GDM1 (cell line): ENCODE measurements at regions not wholly inside any gene's neighbourhood (a gene's known extent, or its start where the extent isn't known, plus 50 kb on each side); places are given as distances from the start of the nearest gene placed in this dataset.

ENCODE experiments used
- DNase-seq: peaks from one replicate; lab custom pipeline; 2025; lab: John Stamatoyannopoulos, UW

DNA sequence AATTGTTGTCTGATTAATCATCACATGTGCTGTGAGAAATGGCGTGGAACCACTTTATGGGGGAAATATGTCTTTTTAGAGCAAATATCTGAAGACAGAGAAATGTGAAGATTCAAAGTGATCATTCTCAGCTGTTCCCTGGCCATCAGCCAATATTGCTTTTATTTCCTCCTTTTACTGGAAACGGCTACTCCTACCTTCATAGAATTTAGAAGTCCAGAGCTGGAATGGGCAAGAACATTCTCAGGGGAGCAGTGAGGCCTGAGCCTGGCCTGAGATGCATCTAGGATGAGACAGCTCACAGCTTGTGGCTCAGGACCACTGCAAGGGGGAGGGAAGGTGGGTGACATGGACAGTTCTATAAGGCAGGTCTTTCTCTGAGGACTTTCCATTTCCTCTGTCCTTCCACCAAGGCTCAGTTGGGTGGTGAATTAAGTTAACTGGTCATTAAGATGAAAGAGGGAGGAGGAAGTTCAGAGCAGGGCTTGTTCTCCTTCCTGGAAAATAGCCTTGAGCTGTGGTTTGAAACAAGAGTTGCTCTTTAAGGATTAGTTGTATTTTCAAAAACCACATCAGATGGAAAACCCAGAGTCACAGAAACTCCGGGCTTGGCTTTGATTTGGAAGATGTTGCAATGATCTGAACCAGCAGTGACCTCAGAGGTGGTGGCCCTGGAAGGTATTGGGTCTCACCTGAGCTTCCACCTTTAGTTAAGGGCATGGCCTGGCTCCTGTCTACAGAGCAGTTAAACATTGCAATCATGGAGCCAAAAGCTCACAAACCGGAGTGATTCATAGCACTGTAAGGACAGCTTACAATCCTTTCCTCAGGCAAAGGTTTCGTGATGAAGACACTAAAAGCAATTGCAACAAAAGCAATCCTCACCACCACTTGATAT is 144.3 kb downstream of the VAPA start:
- DNase-seq, result no peak

DNA sequence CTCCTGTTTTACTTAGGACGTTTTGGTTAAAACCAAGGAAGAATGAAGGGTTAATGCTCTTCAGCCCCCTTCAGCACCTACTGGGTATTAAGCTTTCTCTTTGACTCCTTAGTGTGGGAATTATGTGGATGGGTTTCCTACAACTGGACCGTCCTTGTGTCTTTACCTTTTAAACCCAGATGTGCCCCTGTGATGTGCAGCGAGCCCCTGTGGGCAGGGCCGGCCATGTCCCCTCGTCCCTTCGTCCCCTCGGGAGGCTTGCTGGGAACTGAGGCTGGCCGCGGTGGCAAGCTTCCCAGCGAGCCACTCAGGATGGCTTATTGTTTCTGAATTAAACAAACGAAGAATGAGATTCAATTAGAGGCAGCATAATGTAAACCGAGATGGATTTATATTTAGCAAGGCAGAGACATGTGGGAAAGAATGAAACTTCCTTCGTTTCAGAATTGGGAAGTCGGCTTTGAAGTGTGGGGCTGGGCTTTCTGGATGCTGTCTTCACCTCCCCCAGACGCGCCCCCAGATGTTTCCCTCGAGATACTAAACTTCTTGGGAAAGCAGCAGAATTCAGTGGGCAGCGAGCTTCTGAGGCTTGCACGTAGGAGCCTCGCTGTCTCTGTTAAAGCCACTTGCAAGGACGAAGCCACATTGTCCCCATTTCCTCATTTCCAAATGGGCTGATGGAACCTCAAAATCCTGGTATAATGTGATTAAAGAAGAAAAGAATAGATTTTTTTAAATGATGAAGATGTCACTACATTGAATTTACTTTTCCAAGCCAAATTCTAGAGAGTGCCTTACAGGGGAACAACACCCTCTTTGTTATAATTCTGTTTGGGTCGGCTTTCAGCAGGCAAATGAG is 146.0 kb downstream of the VAPA start:
- DNase-seq, result no peak

DNA sequence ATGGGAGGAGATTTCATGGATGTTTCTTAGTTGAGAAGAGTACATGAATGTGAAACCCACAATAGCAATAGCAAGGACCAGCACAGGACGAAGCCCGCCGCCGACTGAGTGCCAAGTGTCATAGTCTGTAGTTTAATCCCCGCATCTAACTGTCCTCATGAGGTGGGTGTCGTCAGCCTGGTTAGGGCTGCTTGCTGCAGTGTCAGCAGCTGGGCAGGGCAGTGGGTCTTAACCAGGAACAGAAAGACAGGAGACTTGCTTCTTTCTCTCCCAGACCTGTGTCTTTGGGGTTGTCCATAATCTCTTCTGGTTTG is 146.6 kb downstream of the VAPA start:
- DNase-seq, result no peak

DNA sequence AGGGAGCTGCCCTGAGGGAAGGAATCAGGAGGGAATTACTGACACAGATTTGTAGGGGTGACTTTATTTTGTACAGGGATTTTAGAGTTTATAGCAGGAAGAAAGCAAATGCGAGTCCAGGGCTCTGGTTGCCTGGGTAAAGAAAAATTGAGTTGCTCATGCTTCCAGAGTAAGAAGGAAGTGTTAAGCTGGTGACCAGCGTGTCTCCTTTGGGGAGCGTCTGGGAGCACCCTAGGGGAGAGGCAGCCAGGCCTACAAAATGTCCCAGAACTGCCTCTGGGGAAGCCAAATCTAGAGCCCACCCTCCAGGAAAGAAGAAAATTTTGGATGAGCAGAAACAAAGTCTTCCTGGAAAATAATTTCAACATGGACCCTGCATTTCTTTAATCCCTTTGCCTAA is 147.0 kb downstream of the VAPA start:
- DNase-seq, result no peak

DNA sequence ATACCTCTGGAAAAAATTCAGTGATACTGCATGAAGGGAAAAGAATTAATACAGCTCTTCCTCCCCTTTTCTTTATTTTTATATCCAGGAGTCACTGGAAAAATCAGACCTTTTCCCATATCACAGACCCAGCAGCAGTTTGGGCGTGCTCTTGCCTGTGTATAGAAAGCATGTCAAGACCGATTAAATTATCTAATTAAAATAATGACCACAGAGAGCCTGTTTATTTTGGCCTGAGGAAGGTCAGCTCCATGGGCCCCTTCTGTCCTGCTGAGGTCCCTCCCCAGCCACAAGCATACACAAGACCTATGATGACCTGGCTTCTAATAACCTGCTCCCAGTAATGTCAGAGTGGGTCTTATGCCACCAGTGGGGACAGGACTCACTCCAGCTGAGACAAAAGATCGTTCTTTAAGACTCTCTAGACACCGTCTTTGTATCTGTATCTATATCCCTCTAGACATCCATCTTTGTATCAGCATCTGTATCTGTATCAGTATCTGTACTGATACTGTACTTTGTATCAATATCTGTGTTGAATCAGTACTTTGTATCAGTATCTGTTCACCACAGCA is 147.8 kb downstream of the VAPA start:
- no peak for DNase-seq

DNA sequence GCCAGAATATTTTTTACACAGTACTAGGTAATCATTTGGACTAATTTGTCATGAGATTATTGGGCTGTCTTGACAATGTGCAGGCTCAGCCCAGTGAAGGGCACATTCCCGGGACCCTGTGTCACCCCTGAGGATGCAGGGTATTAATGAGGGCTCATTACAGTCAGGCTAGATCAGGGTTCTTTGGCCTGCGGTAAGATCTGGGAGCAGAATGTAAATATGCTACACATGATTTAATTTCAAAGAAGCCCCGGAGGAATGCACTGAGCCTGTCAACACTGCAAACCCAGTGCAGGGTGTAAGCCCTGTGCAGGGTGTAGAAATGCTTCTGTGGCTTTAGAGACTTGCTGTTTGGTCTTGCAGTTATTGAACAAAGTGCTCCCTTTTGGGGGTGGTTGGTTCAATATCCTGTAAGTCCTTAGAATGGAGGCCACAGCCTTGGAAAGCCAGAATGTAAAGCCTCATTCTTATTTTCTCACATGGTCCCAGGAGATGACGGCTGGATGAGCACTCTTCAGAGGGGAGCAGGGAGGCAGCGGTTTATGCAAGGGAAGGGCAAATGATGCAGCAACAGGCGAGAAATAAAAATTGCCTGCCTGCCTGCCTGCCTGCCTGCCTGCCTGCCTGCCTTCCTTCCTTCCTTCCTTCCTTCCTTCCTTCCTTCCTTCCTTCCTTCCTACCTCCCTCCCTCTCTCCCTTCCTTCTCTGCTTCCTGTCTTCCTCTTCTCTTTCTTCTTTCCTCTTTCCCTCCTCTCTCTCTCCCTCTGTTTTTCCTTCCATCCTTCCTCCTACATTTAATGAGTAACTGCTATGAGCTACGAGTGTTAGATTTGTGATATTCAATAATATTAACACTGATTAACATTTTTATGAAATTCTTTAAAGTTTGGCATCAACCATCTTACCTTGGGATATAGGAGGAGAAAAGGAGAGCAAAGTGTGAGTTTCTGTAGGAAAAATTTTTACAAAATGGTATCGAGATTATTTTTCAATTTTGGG is 148.8 kb downstream of the VAPA start:
- DNase-seq, result no peak

DNA sequence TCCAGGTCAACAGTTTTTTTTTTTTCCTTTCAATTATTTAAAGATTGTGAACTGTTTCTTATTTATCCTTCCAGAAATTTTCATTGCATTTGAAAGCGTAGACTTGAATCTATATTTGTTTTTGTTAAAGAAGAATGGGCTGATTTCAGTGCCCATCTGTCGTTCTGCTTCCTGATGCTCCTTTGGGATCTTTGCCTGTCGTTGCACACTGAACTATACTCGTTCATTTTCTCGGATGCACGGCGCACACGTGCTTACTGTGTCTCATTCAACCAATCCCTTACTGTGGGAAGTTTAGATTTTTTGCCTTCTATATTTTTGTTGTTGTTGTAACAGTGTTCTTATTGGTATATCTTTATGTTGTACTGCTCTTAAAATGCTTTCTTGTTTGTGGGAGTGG is 149.7 kb downstream of the VAPA start:
- no peak for DNase-seq

DNA sequence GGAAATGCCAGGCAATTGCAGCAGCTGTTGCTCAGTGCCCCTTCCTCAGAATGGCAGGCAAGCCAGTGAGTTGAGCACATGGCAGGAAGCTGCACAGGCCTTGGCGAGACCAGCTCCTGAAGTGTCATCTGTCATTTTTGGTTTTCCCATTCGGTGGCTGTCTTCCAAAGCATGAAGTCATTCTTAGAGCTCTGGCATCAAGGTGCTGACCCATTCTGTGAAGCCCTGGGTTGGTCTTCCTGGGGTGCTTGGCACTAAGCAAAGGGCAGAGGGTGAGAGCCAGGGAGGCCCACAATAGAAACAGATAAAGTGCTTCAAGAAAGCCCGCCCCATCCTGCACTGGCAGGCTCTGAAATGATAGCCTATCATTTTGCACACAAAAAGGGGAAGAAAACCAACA is 150.5 kb downstream of the VAPA start:
- DNase-seq, result no peak

DNA sequence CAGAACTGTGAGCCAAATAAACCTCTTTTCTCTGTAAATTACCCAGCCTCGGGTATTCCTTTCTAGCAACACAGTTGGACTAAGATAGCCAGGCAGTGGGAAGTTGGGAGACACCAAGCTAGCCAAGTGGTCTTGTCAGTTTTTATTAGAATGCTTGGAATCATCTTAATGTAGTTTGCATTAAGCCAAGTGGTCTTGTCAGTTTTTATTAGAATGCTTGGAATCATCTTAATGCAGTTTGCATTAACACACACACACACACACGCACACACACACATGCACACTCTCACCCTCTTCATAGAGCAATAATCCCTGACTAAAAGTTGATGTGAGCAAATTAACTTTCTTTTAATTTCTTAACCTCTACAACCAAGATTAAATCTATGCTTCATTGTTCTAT is 151.5 kb downstream of the VAPA start:
- DNase-seq, result no peak

DNA sequence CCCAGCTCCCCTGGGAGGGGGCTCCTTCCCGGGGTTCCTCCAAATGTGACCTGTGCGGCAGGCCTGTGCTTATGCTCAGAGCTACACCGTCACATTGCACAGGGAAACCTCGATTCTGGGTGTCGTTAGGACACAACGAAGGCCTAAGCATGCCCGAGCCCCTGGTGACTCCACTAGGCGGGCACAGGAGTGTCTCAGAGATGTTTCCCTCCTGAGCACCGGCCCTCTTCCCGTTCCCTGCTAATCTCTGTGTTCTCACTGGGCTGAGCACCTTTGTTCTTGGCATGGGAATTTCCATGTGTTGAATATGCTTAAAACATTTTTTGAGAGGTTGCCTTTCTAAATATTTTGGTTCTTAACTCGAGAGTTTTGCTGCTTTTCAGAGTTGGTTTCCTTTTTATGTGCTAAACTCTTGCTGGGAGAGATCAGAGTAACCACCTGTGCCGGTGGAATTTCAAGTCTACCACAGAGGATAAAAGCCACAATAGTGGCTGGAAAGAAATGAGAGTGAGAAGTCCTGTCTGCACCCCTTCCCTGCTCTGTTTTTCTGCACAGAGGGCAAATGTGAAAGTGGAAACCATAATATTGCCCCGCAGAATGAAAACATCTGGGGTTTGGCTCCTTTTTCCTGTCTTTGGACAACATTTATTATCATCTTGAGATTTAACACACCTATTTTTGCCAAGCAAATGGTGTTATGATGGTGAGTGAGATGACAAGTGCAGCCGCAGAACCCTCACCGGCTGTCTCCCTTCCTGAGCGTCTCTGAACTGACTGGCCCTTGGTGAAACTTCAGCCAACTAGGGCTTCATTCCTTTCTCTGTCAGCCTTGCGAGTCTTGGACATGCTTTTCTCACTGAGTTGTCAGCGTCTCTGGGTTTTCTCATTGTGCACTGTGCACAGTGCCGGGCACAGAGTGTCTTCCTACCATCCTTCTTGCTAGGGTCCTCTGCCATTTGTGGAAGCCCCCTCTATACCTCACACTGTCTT is 154.1 kb downstream of the VAPA start:
- DNase-seq, result no peak

DNA sequence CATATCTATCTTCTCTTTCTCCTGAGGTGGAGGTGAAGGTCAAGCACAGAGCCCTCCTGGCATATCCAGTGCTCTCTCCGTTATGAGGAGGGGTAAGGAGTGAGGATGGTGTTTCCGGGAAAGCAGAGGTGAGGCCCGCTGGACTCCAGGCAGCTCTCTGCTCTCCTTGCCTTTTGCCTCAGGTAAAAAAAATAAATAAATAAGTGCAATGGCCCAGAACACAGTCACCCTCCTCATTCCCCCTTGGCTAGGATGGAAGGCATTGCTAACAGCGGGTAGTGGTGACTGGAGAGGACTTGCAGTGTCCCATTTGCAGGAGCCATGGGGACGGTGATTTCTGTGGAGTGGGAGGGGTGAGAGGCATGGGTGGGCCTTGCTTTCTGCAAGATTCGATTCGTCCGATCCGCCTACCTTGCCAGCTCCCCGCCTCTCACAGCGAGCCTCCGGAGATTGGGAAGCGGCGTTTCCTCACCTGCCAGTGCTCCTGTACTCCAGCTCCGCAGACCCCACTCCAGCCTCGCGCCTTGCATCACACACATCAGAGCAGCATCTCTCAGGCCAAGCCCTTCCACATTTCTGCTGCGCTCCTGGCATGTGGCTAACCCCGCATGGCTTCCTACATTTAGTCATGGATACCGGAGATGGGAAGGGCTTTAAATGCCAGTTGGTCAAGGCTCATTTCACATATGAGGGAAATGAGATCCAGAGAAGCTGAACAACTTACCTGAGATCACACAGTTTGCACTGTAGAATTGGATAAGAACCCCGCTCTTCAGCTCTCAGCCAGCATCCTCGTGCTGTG is 155.2 kb downstream of the VAPA start:
- DNase-seq, result no peak

DNA sequence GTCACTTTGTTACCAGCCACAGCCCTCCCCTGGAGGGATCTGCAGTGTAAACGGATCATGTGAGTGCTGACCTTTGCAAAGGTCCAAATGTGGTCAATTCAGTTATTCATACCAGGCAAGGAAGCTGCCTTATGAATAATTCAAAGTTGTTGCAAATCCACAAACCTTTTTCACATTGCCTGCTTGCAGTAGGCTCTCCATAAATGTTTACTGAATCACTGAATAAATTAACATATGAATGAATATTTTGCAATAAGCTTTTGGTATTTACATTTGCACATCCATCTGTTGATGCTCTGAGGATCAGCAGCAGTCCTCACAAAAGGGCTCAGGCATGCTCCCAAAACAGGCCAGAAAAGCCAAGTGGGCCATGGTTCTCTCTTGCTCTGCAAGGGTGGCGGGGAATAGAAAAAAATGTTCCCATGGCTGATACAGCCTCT is 156.8 kb downstream of the VAPA start:
- no peak for DNase-seq

DNA sequence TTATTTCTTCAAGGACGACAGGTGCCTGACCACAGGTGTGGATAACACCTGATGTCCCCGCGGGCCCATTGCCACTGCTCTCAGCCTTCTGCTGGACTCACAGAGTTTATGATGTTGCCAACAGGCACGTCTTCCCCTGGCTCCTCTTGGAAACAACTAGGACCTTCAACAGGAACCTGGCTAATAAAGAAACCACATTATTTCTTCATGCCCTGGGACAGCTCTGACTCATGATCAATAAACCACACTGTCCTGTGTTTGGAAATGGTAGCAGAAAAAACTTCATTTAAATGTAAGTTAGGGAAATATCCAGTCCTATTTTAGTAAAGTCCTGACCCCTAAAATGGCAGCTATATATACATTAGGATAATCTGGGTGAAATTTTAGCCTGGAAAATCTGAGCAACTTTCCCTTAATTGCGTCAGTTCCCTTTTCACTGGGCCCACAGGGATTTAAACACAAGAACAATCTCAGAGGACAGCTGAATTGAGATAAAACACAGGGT is 158.9 kb downstream of the VAPA start:
- no peak for DNase-seq

DNA sequence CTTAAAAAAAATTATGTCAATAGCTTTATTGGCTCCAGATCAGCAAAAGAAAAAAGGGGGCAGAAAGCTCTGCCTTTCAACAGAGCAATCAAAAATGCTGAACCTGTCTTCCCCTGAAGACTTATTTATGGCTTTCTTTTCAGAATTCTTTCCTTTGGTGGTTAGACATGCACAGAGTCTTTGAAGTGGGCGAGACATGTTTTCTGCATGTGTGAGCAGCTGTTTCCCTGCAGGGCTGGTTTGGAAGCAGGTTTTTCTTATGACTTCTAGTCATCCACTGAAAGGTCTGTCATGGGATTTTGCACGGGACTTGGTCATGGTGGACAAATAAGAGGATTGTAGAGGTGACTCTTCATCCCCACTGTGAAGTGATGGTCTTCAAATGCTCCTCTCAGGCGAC is 160.3 kb downstream of the VAPA start:
- no peak for DNase-seq

DNA sequence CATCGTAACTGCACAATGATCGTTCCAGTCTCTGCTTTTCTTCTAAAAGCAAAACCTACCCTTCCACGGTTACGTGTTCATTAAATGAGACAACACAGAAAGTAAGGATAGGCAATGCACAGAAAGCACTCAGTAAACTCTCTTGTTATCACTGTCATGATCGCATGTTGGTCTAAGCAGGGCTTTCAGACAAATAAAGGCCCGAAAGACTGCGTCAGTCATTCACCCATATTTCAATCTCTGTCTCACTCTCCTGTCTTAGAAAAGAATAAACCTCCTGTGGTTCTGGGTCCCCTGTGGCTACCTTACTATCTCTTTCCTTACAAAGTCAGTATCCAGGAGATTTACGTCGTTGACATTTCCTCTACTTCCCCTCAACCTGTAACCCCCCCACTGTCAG is 160.9 kb downstream of the VAPA start:
- no peak for DNase-seq

DNA sequence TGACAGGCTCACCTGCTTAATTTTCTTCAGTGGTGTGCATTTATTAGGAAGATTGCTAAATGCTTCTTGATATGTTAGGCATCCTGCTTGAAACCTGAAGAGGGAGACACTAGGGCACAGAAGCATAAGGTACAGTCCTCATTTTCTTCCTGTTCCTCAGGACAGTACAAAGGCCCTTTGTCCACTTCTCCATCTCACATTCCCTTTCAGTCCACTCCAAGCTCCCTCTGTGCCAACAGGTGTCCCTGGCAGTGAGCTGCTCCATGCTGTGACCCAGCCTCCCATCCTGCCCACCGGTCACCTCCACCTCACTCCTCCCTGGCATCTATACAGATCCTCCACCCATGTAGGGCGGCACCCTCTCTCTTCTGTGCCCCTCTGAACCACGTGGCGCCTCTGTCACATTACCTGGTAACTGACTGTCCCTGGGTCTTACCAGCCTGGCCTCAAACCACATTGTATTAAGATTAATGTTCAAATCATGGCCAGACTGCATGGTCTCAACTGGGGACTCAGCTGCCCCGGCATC is 162.8 kb downstream of the VAPA start:
- DNase-seq, result no peak

DNA sequence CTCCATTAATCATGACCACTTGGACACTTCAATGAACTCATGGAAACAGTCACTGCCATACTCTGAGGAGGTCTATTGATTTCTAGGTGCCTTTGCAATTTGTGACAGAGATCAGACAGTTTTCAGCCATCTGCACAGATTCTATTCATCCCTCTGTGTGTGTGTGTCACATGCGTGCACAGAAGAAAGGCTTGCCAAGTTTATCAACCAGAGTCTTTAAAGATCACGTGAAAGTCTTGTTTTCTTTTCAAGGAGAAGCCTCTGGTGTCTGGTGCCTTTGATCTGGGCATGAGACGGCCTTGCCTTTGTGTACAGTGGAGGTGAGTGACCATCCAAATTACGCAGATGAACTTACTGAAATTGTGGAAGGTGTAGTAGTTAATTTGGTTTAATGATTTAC is 164.2 kb downstream of the VAPA start:
- DNase-seq, result no peak

DNA sequence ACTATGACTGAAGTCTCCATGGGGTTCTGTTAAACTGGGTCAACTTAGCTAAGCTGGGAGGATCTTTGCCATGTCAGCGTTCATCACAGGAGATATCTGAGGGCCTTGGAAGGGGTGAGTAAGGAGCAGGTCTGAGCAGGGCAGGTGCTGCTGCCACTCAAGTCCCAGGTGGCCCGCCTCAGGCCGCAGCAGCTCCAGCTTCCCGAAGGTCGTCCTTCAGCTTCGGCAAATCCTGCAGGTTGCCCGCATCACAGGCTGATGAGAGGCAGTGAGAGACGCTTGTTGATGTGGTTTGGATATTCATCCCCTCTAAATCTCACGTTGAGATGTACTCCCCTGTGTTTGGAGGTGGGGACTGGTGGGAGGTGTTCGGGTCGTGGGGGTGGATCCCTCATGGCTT is 166.6 kb downstream of the VAPA start:
- DNase-seq, result no peak

DNA sequence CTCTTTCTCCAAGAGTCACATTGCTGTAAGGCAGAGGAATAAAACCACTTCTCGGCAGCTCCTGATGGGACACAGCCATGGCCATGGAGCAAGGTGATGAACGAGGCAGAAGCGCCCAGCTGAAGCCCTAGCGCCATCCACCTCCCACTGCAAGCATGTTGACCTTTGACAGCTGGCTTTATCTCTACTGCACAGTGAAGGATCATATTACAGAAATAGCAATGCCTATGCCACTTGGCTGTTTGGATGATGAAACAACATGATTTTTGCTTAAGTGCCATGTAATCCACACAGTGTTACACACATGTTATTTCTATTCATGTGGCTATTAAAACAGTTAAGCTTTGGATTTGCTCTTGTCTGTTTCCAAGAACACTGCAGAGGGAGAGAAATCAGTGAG is 167.7 kb downstream of the VAPA start:
- DNase-seq, result no peak
